ENCODE measurements at regions not wholly inside any gene's neighbourhood (a gene's known extent, or its start where the extent isn't known, plus 50 kb on each side); places are given as distances from the start of the nearest gene placed in this dataset.

DNA sequence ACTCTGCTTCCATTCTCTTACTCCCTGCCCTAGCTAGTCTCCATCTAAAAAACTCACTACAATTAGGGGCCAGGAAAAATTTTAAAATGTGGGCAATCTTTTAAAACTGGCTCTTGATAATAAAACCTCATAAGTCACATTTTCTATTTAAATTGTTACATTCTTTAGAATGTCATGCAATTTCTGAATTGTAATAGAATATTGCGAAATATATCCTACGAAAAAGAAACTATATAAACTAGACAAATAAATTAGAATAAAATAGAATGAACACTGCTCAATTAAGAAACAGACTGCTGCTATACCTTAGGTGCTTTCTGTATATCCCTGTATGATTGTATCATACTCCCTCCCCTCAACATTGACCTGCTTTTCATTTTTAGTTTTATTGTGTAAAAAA, 826.0 kb downstream of the IGSF11 start:
- Histone ChIP-seq H4K20me1 (ENCODE audit: insufficient read depth, low read length) (no peaks in the 10 kb centered on the region), H3K4me2 (ENCODE audit: low read depth, low read length) (no peak overlapping the region), H3K27me3 (replicated peaks; ENCODE audit: insufficient read depth, low read length) (no peaks in the 10 kb centered on the region), H3K9ac (ENCODE audit: low read length) (no peak overlapping the region), H3K27ac (ENCODE audit: low read length) (no peak overlapping the region), H3K4me3 (ENCODE audit: low read length) (no peak overlapping the region), H3K4me1 (ENCODE audit: low read length) (no peaks in the 10 kb centered on the region), H3K79me2 (ENCODE audit: low read length) (no peaks in the 10 kb centered on the region), H2AFZ (ENCODE audit: low read length) (no peak overlapping the region), H3K9me3 (replicated peaks; ENCODE audit: insufficient read depth, low read length) (no peaks in the 10 kb centered on the region), H3K9me2 (replicated peaks; ENCODE audit: insufficient read depth, low read length) (no peaks in the 10 kb centered on the region), H3F3A (ENCODE audit: insufficient read depth, low read length) (no peaks in the 10 kb centered on the region), H3K36me3 (replicated peaks; ENCODE audit: insufficient read depth, low read length) (no peaks in the 10 kb centered on the region)
- TF ChIP-seq, protein P1, sequence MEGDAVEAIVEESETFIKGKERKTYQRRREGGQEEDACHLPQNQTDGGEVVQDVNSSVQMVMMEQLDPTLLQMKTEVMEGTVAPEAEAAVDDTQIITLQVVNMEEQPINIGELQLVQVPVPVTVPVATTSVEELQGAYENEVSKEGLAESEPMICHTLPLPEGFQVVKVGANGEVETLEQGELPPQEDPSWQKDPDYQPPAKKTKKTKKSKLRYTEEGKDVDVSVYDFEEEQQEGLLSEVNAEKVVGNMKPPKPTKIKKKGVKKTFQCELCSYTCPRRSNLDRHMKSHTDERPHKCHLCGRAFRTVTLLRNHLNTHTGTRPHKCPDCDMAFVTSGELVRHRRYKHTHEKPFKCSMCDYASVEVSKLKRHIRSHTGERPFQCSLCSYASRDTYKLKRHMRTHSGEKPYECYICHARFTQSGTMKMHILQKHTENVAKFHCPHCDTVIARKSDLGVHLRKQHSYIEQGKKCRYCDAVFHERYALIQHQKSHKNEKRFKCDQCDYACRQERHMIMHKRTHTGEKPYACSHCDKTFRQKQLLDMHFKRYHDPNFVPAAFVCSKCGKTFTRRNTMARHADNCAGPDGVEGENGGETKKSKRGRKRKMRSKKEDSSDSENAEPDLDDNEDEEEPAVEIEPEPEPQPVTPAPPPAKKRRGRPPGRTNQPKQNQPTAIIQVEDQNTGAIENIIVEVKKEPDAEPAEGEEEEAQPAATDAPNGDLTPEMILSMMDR (IDR thresholded peaks at IDR 0.05; ENCODE audit: low read length), result no peak
- no peak for DNase-seq

DNA sequence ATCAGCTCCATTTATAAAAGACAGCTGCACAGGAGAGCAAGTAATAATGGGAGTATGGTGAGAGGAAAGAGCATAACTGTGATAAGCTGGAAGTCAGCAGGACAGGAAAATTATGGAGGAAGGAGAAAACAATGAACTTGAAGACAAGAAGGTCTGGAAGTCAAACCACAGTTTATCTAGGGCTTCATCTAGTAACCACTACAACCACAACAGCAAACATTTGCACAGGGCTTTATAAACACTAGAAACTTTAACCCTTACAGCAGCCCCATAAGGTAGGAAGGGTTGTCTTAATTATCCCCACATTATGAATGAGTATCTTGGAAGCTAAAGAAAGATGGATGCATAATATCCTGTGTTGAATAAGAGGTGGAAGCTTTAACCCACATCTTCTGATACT, 820.8 kb downstream of the IGSF11 start:
- no peak overlapping the region for H3K4me3 ChIP-seq (ENCODE audit: low read length)
- H3K9me3 ChIP-seq (replicated peaks; ENCODE audit: insufficient read depth, low read length), result no peaks in the 10 kb centered on the region
- H3K9me2 ChIP-seq (replicated peaks; ENCODE audit: insufficient read depth, low read length), result no peaks in the 10 kb centered on the region
- H3K4me1 ChIP-seq (ENCODE audit: low read length), result no peaks in the 10 kb centered on the region
- no peaks in the 10 kb centered on the region for H4K20me1 ChIP-seq (ENCODE audit: insufficient read depth, low read length)
- no peaks in the 10 kb centered on the region for H3K79me2 ChIP-seq (ENCODE audit: low read length)
- H3K9ac ChIP-seq (ENCODE audit: low read length), result no peak overlapping the region
- H3K27me3 ChIP-seq (replicated peaks; ENCODE audit: insufficient read depth, low read length), result no peaks in the 10 kb centered on the region
- no peak for DNase-seq
- H3K4me2 ChIP-seq (ENCODE audit: low read depth, low read length), result no peak overlapping the region
- no peaks in the 10 kb centered on the region for H3F3A ChIP-seq (ENCODE audit: insufficient read depth, low read length)
- H3K27ac ChIP-seq (ENCODE audit: low read length), result no peak overlapping the region
- no peaks in the 10 kb centered on the region for H3K36me3 ChIP-seq (replicated peaks; ENCODE audit: insufficient read depth, low read length)
- no peak for TF ChIP-seq EZH2 (optimal IDR thresholded peaks at IDR 0.05; ENCODE audit: low read depth, low read length)
- no peak for TF ChIP-seq EZH2phosphoT487 (IDR thresholded peaks at IDR 0.05; ENCODE audit: low read length)
- TF ChIP-seq, protein P1 (IDR thresholded peaks at IDR 0.05; ENCODE audit: low read length), result no peak
- no peak overlapping the region for H2AFZ ChIP-seq (ENCODE audit: low read length)

DNA sequence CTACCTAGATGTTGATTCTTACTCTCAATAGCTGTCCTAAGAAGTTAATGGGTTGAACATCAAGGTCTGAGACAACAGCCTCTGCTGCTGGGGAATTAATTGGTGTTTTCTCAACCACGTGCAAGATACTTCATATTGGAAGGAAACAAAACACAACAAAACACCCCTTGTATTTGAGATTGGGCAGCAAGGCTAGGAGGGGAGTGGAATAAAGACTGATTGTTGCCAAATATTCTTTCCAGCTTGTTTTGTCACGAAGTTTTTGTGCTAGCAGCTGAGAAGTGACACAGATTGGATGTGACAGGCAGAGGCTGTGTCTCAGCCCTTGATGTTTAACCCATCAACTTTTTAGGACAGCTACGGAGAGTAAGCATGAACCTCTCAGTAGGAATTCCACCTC, 808.4 kb downstream of the IGSF11 start:
- H3K9me2 ChIP-seq (replicated peaks; ENCODE audit: insufficient read depth, low read length), result no peaks in the 10 kb centered on the region
- H3K36me3 ChIP-seq (replicated peaks; ENCODE audit: insufficient read depth, low read length), result no peaks in the 10 kb centered on the region
- no peak overlapping the region for H3K4me3 ChIP-seq (ENCODE audit: low read length)
- no peaks in the 10 kb centered on the region for H3K9me3 ChIP-seq (replicated peaks; ENCODE audit: insufficient read depth, low read length)
- H3K79me2 ChIP-seq (ENCODE audit: low read length), result no peaks in the 10 kb centered on the region
- H3K4me2 ChIP-seq (ENCODE audit: low read depth, low read length), result no peak overlapping the region
- H3F3A ChIP-seq (ENCODE audit: insufficient read depth, low read length), result no peaks in the 10 kb centered on the region
- H4K20me1 ChIP-seq (ENCODE audit: insufficient read depth, low read length), result no peaks in the 10 kb centered on the region
- no peak for DNase-seq
- TF ChIP-seq, protein P1 (IDR thresholded peaks at IDR 0.05; ENCODE audit: low read length), result no peak
- TF ChIP-seq EZH2phosphoT487 (IDR thresholded peaks at IDR 0.05; ENCODE audit: low read length) (no peak), EZH2 (optimal IDR thresholded peaks at IDR 0.05; ENCODE audit: low read depth, low read length) (no peak)
- no peaks in the 10 kb centered on the region for H3K4me1 ChIP-seq (ENCODE audit: low read length)
- H3K27me3 ChIP-seq (replicated peaks; ENCODE audit: insufficient read depth, low read length), result no peaks in the 10 kb centered on the region
- no peak overlapping the region for H3K27ac ChIP-seq (ENCODE audit: low read length)
- H3K9ac ChIP-seq (ENCODE audit: low read length), result no peak overlapping the region
- H2AFZ ChIP-seq (ENCODE audit: low read length), result no peak overlapping the region

DNA sequence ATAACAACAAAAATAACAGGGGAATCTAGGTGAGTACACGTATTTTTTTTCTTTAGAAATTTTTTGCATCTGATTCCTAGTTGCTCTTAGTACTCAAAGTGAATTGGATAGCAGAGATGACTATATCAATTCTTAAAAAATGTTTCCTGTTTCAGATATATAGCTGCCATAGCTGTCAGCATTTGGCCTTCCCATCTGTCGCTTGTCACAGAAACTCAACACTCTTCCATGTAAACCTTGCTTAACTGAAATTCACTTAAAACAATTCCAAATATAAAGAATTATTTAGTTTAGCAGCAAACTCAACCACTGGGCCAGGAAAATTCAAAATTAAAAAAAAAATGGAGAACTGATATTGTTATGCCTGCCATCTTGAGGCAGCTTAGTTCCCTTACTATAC, 807.5 kb downstream of the IGSF11 start:
- TF ChIP-seq EZH2phosphoT487 (IDR thresholded peaks at IDR 0.05; ENCODE audit: low read length) (no peak), EZH2 (optimal IDR thresholded peaks at IDR 0.05; ENCODE audit: low read depth, low read length) (no peak)
- TF ChIP-seq, protein P1 (IDR thresholded peaks at IDR 0.05; ENCODE audit: low read length), result no peak
- Histone ChIP-seq H3K9ac (ENCODE audit: low read length) (no peak overlapping the region), H3K27ac (ENCODE audit: low read length) (no peak overlapping the region), H3K79me2 (ENCODE audit: low read length) (no peaks in the 10 kb centered on the region), H2AFZ (ENCODE audit: low read length) (no peak overlapping the region), H3K36me3 (replicated peaks; ENCODE audit: insufficient read depth, low read length) (no peaks in the 10 kb centered on the region), H3K9me3 (replicated peaks; ENCODE audit: insufficient read depth, low read length) (no peaks in the 10 kb centered on the region), H3F3A (ENCODE audit: insufficient read depth, low read length) (no peaks in the 10 kb centered on the region), H3K4me3 (ENCODE audit: low read length) (no peak overlapping the region), H4K20me1 (ENCODE audit: insufficient read depth, low read length) (no peaks in the 10 kb centered on the region), H3K9me2 (replicated peaks; ENCODE audit: insufficient read depth, low read length) (no peaks in the 10 kb centered on the region), H3K4me1 (ENCODE audit: low read length) (no peaks in the 10 kb centered on the region), H3K4me2 (ENCODE audit: low read depth, low read length) (no peak overlapping the region), H3K27me3 (replicated peaks; ENCODE audit: insufficient read depth, low read length) (no peaks in the 10 kb centered on the region)
- no peak for DNase-seq

Data from MM.1S (cell line).